ENCODE measurements at regions not wholly inside any gene's neighbourhood (a gene's known extent, or its start where the extent isn't known, plus 50 kb on each side); places are given as distances from the start of the nearest gene placed in this dataset.

GRCh38 chr2:20516291-20516645 lies 69.4 kb downstream of the RHOB start:
- no peak for DNase-seq
- Mint-ChIP-seq H3K9me3 (no peaks in the 10 kb centered on the region), H3K27me3 (no peaks in the 10 kb centered on the region), H3K27ac (no peak overlapping the region), H3K36me3 (ENCODE audit: low read depth) (no peaks in the 10 kb centered on the region), H3K4me1 (ENCODE audit: low read depth) (peaks cover 4% of the 10 kb centered on the region), H3K4me3 (no peak overlapping the region)

DNA sequence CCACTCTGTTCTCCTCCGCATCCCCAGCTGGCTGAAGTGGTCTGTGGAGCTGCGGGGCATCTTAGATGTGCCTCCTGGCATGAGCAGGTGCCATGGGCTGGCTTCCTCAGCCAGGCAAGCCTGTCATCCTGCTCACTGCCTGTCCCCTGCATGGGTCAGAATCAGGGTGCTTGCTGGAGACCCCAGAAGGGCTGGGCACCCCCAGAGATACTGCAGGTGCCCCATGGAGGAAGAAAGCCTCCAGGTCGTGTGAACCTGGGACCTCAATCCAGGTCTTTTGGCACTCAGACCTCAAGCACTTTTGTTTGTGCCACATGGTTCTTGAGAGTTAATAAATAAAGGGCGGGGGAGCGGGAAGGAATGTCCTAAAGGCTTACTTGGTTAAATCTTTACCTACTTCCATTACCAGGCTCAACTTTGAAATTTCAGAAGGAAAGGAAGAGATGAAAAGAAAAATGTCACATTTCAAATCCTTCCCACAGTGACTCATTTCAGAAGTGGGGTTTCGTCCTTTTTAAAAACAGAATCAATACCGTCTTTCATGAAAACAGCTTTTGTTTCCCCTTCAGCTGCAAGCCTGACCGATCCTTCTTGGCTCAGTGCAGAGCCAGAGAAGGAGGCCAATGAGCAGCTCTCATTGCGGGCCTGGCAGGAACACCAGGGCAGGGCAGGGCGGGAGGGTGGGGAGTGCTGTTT lies 69.9 kb downstream of the RHOB start:
- no peak for DNase-seq
- H3K4me1 Mint-ChIP-seq (ENCODE audit: low read depth) = peaks cover 4% of the 10 kb centered on the region
- no peak overlapping the region for H3K4me3 Mint-ChIP-seq
- no peaks in the 10 kb centered on the region for H3K9me3 Mint-ChIP-seq
- H3K27me3 Mint-ChIP-seq = no peaks in the 10 kb centered on the region
- H3K27ac Mint-ChIP-seq = no peak overlapping the region
- no peaks in the 10 kb centered on the region for H3K36me3 Mint-ChIP-seq (ENCODE audit: low read depth)

DNA sequence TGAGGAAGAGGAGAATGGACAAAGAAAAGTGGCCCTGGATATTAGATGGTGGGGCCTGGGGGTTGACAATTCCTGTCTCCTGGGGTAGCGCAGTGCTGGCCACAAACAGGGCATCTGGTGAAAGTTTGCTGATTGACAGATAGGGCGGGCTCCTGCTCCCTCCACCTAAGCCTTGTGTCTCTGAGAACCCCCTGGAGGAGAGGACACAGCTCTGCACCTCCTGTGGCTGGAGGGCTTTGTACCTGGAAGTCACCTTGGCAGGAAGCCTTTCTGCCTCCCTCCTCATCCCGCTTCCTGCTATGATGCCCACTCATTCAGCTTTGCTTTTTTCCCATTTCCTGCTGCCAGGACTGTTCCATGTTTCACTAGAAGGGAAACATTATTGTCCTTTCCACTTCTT lies 72.4 kb downstream of the RHOB start:
- Mint-ChIP-seq H3K4me3 (no peak overlapping the region), H3K9me3 (no peaks in the 10 kb centered on the region), H3K27me3 (no peaks in the 10 kb centered on the region), H3K36me3 (ENCODE audit: low read depth) (no peaks in the 10 kb centered on the region), H3K4me1 (ENCODE audit: low read depth) (peaks cover 4% of the 10 kb centered on the region), H3K27ac (no peak overlapping the region)
- DNase-seq = no peak

DNA sequence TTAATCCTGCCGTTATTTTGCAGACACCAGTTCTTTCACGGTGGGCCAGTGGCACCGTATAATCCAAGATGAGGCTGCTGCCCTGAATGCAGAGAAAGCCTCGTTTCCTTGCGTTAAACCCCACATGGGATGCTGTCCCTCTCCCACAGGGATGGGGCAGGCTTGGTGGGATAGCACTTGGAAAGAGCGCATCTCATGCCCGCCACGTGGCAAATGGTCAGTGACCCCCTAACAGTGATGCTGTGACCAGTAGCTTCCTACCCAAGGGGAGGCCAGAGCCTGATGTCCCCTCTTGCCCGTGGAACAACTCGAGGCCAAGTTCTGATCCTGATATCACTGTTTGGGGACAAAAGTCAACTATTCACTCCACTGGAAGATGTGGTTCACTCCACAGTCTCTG lies 73.3 kb downstream of the RHOB start:
- H3K36me3 Mint-ChIP-seq (ENCODE audit: low read depth) = no peaks in the 10 kb centered on the region
- no peak overlapping the region for H3K4me3 Mint-ChIP-seq
- no peaks in the 10 kb centered on the region for H3K27me3 Mint-ChIP-seq
- no peak for DNase-seq
- H3K9me3 Mint-ChIP-seq = no peaks in the 10 kb centered on the region
- peaks cover 6% of the 10 kb centered on the region for H3K4me1 Mint-ChIP-seq (ENCODE audit: low read depth)
- no peak overlapping the region for H3K27ac Mint-ChIP-seq

DNA sequence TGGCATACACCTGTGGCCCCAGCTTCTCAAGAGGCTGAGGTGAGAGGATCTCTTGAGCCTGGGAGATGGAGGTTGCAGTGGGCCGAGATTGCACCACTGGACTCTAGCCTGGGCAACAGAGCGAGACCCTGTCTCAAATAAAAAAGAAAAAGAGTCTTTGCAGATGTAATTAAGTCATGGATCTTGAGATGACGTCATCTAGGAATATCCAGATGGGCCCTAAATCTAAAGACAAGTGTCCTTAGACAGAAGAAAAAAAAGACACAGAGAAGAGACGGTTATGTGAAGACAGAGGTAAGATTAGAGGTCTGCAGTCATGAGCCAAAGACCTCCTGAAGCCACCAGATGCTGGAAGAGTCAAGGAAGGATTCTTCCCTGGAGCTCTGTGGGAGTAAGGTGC lies 74.3 kb downstream of the RHOB start:
- Mint-ChIP-seq H3K27me3 (no peaks in the 10 kb centered on the region), H3K4me1 (ENCODE audit: low read depth) (peaks cover 6% of the 10 kb centered on the region), H3K9me3 (no peaks in the 10 kb centered on the region), H3K36me3 (ENCODE audit: low read depth) (no peaks in the 10 kb centered on the region), H3K27ac (no peak overlapping the region), H3K4me3 (no peak overlapping the region)
- no peak for DNase-seq

DNA sequence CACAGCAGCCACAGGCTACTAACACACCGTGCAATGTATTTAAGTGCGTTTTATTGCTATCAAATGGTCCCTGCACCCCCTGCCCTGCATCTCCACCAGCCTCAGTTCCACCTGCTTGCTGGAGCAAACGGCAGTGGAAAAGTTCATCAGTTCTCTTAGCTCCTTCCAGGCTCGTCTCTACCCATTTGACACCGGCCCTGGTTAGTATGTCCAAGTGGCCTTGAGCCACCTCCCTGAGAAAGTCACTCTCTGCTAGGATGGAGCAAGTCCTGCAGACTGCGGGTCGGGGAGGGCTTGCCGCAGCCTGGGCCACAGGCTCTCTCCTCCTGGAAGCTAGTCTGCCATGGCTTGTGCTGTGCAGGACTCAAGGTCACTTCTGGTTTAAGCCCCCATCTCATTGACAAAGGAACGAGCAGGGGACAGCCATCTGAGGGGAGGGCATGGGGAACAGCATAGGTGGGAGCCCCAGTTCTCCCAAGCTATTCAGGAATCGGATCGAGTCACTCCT lies 74.9 kb downstream of the RHOB start:
- Mint-ChIP-seq H3K36me3 (ENCODE audit: low read depth) (no peaks in the 10 kb centered on the region), H3K27ac (no peak overlapping the region), H3K27me3 (no peaks in the 10 kb centered on the region), H3K9me3 (no peaks in the 10 kb centered on the region), H3K4me1 (ENCODE audit: low read depth) (peaks cover 5% of the 10 kb centered on the region), H3K4me3 (no peak overlapping the region)
- no peak for DNase-seq

DNA sequence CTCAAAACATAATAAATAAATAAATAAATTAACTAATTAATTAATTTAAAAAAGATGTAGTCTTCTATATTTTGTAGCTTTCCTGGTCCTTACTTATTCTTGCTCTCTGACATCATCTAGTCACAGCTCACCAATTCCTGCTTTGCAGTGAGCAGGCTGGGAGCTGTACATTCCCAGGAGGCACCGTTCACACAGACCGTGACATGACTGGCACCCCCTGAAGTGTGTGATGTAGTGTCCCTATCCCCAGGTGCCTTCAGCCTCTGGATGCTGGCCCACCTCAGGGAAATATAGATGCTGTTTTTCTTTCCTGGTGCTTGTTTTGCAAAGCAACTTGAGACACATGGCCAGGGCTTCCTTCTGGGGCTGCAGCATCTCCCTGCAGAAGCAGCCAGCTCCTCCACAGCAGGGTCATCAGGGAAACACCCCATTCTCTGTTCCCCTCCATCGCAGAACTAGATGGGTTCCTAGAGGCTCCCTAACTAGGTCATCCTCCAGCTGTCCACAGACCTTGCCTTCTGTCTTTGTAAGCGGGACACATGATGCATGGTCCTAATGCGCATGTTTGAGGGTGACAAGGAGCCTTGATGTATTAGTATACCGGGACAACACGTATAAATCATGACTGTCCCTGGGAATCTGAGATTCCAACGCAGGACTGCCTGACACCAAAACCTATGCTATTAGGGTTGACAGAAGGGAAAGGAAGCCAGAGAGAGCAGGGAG lies 76.4 kb downstream of the RHOB start:
- no peak for DNase-seq
- H3K27me3 Mint-ChIP-seq = no peaks in the 10 kb centered on the region
- H3K4me3 Mint-ChIP-seq = no peak overlapping the region
- no peak overlapping the region for H3K27ac Mint-ChIP-seq
- H3K9me3 Mint-ChIP-seq = no peaks in the 10 kb centered on the region
- peaks cover 2% of the 10 kb centered on the region for H3K4me1 Mint-ChIP-seq (ENCODE audit: low read depth)
- no peaks in the 10 kb centered on the region for H3K36me3 Mint-ChIP-seq (ENCODE audit: low read depth)

- no peaks in the 10 kb centered on the region for H3K9me3 Mint-ChIP-seq
- no peak overlapping the region for H3K27ac Mint-ChIP-seq
These were observed 76.9 kb downstream of the RHOB start for GRCh38 chr2:20523799-20524187.

GRCh38 chr2:20524412-20525040 lies 77.7 kb downstream of the RHOB start:
- Mint-ChIP-seq H3K36me3 (ENCODE audit: low read depth) (no peaks in the 10 kb centered on the region), H3K27ac (no peak overlapping the region), H3K27me3 (no peaks in the 10 kb centered on the region), H3K4me1 (ENCODE audit: low read depth) (peaks cover 2% of the 10 kb centered on the region), H3K9me3 (no peaks in the 10 kb centered on the region), H3K4me3 (no peak overlapping the region)
- DNase-seq = no peak

More at GRCh38 chr2:20523799-20524187, 76.9 kb downstream of the RHOB start:
- no peaks in the 10 kb centered on the region for H3K36me3 Mint-ChIP-seq (ENCODE audit: low read depth)
- DNase-seq = no peak
- H3K4me1 Mint-ChIP-seq (ENCODE audit: low read depth) = peaks cover 2% of the 10 kb centered on the region
- H3K27me3 Mint-ChIP-seq = no peaks in the 10 kb centered on the region
- no peak overlapping the region for H3K4me3 Mint-ChIP-seq

DNA sequence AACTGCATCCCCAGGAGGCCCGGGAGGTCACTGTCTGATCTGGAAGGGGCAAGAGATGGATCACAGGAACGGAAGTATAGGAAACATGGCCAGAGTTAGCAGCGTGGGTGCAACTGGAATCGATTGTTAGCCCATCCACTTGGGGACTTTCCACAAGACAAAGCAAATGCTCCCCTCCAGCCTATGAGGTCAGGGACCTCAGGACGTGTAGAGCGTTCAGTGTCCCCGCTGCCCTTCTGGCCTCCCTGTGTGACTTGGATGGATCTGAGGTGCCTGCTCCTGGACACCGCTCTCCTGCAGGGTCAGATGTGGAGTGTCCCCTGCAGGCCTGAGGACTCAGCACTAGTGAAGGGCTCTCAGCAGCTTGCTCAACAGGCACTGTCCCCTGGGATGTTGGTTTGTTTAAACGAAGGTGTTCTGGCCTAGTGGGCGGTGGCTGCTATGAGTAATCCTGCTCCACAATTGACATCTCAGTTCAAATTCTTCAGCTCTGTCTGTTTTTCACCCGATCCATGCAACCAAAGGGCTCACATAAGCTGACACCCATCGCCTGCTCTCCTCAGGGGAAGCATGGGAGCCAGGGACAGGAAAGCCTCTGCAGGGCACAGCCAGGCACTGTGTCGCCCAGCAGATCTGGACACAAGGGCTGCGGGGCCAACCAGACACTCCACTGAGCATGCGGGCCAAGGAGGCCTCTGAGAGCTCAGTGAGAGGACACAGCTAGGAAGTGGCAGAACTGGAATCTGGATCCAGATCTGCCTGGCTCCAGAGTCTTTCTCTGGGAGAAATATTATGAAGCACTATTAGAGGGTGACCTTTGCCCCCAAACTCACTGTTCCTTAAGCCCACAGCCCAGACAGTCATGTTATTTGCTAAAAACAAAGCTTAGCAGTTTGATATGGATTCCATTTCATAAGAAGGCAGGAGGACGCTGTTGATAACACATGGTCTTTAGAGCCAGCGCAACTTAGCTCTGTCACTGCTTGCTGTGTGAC lies 78.5 kb downstream of the RHOB start:
- H3K27me3 Mint-ChIP-seq = no peaks in the 10 kb centered on the region
- DNase-seq = no peak
- H3K27ac Mint-ChIP-seq = no peak overlapping the region
- H3K4me1 Mint-ChIP-seq (ENCODE audit: low read depth) = peaks cover 2% of the 10 kb centered on the region
- no peaks in the 10 kb centered on the region for H3K36me3 Mint-ChIP-seq (ENCODE audit: low read depth)
- H3K4me3 Mint-ChIP-seq = no peak overlapping the region
- H3K9me3 Mint-ChIP-seq = no peaks in the 10 kb centered on the region

GRCh38 chr2:20526160-20526559 lies 79.3 kb downstream of the RHOB start:
- peaks cover 2% of the 10 kb centered on the region for H3K4me1 Mint-ChIP-seq (ENCODE audit: low read depth)
- no peak overlapping the region for H3K4me3 Mint-ChIP-seq
- H3K36me3 Mint-ChIP-seq (ENCODE audit: low read depth) = no peaks in the 10 kb centered on the region
- H3K9me3 Mint-ChIP-seq = no peaks in the 10 kb centered on the region
- no peak for DNase-seq
- no peaks in the 10 kb centered on the region for H3K27me3 Mint-ChIP-seq
- no peak overlapping the region for H3K27ac Mint-ChIP-seq

DNA sequence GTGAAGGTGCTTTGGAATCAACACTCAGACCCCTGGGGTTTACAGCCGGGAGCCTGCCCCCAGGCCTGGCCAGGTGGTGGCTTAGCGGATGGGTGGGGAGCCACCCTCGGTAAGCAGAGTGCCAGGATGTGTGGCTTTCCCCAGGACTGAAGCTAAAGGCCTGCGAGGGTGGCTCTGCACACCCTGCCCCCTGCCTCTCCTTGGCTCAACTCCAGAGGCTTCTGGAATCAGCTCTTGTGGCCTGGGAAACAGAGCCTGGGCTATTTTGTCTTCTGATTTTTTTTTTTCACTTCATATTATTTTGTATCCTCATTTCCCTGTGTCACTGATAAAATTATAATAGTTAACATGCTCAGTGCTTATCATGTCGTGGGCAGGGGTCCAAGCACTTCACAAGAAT lies 79.8 kb downstream of the RHOB start:
- Mint-ChIP-seq H3K4me3 (no peak overlapping the region), H3K36me3 (ENCODE audit: low read depth) (no peaks in the 10 kb centered on the region), H3K27me3 (no peaks in the 10 kb centered on the region), H3K27ac (no peak overlapping the region), H3K9me3 (no peaks in the 10 kb centered on the region), H3K4me1 (ENCODE audit: low read depth) (peaks cover 2% of the 10 kb centered on the region)
- DNase-seq = no peak

- DNase-seq = no peak
- Mint-ChIP-seq H3K27ac (no peak overlapping the region), H3K4me3 (no peak overlapping the region)
These were observed 81.8 kb downstream of the RHOB start for GRCh38 chr2:20528713-20529112.

GRCh38 chr2:20530520-20530919 lies 83.6 kb downstream of the RHOB start:
- H3K27ac Mint-ChIP-seq = no peak overlapping the region
- H3K4me1 Mint-ChIP-seq (ENCODE audit: low read depth) = no peaks in the 10 kb centered on the region
- no peaks in the 10 kb centered on the region for H3K36me3 Mint-ChIP-seq (ENCODE audit: low read depth)
- H3K4me3 Mint-ChIP-seq = no peak overlapping the region
- no peaks in the 10 kb centered on the region for H3K9me3 Mint-ChIP-seq
- DNase-seq = no peak
- peaks cover 2% of the 10 kb centered on the region for H3K27me3 Mint-ChIP-seq

More at GRCh38 chr2:20528713-20529112, 81.8 kb downstream of the RHOB start:
- H3K9me3 Mint-ChIP-seq = no peaks in the 10 kb centered on the region
- H3K27me3 Mint-ChIP-seq = peaks cover under 1% of the 10 kb centered on the region
- H3K4me1 Mint-ChIP-seq (ENCODE audit: low read depth) = peaks cover 2% of the 10 kb centered on the region
- no peaks in the 10 kb centered on the region for H3K36me3 Mint-ChIP-seq (ENCODE audit: low read depth)

All from activated T-cell treated with anti-CD3 and anti-CD28 coated beads, Interleukin-2, amount 50 U/mL, for 24 hours (primary cell).